ENCODE measurements at regions not wholly inside any gene's neighbourhood (a gene's known extent, or its start where the extent isn't known, plus 50 kb on each side); places are given as distances from the start of the nearest gene placed in this dataset.

GRCh38 chr10:78188446-78188845 is 154.8 kb downstream of the RPS24 start:
- no peak for TF ChIP-seq CTCF (IDR thresholded peaks at IDR 0.05; ENCODE audit: control extremely low read depth, extremely low read depth, low read depth, missing control alignments)
- DNase-seq (ENCODE audit: extremely low spot score) = no peak
- CTCF ChIA-PET = interaction anchor here (1.0 kb wide), 1 partner anchor 14 kb away, joined by 3 read pairs; no protein-coding TSS in a partner anchor
- POLR2A ChIA-PET = no interaction called here

GRCh38 chr10:78190051-78190825 is 156.6 kb downstream of the RPS24 start:
- DNase-seq (ENCODE audit: extremely low spot score) = no peak
- ChIA-PET CTCF (no interaction called here), POLR2A (no interaction called here)
- no peak for TF ChIP-seq CTCF (IDR thresholded peaks at IDR 0.05; ENCODE audit: control extremely low read depth, extremely low read depth, low read depth, missing control alignments)

- DNase-seq (ENCODE audit: extremely low spot score) = no peak
- TF ChIP-seq CTCF (IDR thresholded peaks at IDR 0.05; ENCODE audit: control extremely low read depth, extremely low read depth, low read depth, missing control alignments) = no peak
- POLR2A ChIA-PET = no interaction called here
- CTCF ChIA-PET = no interaction called here
These were observed 157.6 kb downstream of the RPS24 start for GRCh38 chr10:78191301-78191700.

- CTCF ChIA-PET = interaction anchor here (1.5 kb wide), 1 partner anchor 13 kb away, joined by 3 read pairs; no protein-coding TSS in a partner anchor
- no peak for TF ChIP-seq CTCF (IDR thresholded peaks at IDR 0.05; ENCODE audit: control extremely low read depth, extremely low read depth, low read depth, missing control alignments)
- DNase-seq (ENCODE audit: extremely low spot score) = no peak
- POLR2A ChIA-PET = no interaction called here
These were observed 159.5 kb downstream of the RPS24 start for GRCh38 chr10:78193189-78193588.

- no peak for TF ChIP-seq CTCF (IDR thresholded peaks at IDR 0.05; ENCODE audit: control extremely low read depth, extremely low read depth, low read depth, missing control alignments)
- CTCF ChIA-PET = no interaction called here
- DNase-seq (ENCODE audit: extremely low spot score) = no peak
- POLR2A ChIA-PET = no interaction called here
These were observed 160.4 kb downstream of the RPS24 start for GRCh38 chr10:78194050-78194449.

- DNase-seq (ENCODE audit: extremely low spot score) = no peak
- ChIA-PET POLR2A (no interaction called here), CTCF (interaction anchor here (0.9 to 1.5 kb wide), 2 partner anchors 12 to 32 kb away, joined by 3 read pairs; no protein-coding TSS in a partner anchor)
- no peak for TF ChIP-seq CTCF (IDR thresholded peaks at IDR 0.05; ENCODE audit: control extremely low read depth, extremely low read depth, low read depth, missing control alignments)
These were observed 161.1 kb downstream of the RPS24 start for GRCh38 chr10:78194539-78195402.

Measured in GM10248 (cell line).